Astrocyte of the cerebellum (primary cell): ENCODE measurements at regions not wholly inside any gene's neighbourhood (a gene's known extent, or its start where the extent isn't known, plus 50 kb on each side); places are given as distances from the start of the nearest gene placed in this dataset.
"Not testable (repeated sequence)": the region's sequence is repeated elsewhere in the genome, so short reads cannot be mapped to it uniquely, and the experiment has no call there.

Source experiments
- DNase-seq: peaks from one replicate; pipeline ENCODE4 v3.0.0-alpha.2; 2011; ENCODE audit warnings: low read depth
- H3K4me3 ChIP-seq: 2 replicates; pipeline ENCODE4 v1.5.1; 2011; ENCODE audit warnings: mild to moderate bottlenecking, low read depth, low read length, moderate library complexity
- in situ Hi-C: cut with HindIII; loops from 2 replicates; pipeline ENCODE4 v1.10.0; 2017; ENCODE audit warnings: low sequenced_read_pairs
- TF ChIP-seq, protein P1 (sequence below): IDR thresholded peaks from 2 replicates; pipeline ENCODE4 v1.5.1; 2012; ENCODE audit warnings: low read length, low read depth, moderate library complexity, mild to moderate bottlenecking; ENCODE audit errors: missing control alignments

DNA sequence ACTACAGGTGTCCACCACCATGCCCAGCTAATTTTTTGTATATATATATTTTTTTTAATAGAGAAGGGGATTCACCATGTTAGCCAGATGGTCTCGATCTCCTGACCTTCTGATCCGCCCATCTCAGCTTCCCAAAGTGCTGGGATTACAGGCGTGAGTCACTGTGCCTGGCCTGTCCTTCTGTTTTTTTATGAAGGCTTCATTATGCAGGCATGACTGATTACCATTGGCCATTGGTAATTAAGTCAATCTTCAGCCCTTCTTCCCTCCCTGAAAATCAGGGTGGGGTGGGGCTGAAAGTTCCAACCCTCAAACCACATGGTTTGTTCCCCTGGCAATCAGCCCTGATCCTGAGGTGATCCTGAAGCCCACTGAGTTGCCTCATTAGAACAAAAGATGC lies 336.9 kb downstream of the PTTG2 start:
- no peak for DNase-seq
- in situ Hi-C loops = no loop called here
- no peak overlapping the region for H3K4me3 ChIP-seq
- TF ChIP-seq, protein P1, sequence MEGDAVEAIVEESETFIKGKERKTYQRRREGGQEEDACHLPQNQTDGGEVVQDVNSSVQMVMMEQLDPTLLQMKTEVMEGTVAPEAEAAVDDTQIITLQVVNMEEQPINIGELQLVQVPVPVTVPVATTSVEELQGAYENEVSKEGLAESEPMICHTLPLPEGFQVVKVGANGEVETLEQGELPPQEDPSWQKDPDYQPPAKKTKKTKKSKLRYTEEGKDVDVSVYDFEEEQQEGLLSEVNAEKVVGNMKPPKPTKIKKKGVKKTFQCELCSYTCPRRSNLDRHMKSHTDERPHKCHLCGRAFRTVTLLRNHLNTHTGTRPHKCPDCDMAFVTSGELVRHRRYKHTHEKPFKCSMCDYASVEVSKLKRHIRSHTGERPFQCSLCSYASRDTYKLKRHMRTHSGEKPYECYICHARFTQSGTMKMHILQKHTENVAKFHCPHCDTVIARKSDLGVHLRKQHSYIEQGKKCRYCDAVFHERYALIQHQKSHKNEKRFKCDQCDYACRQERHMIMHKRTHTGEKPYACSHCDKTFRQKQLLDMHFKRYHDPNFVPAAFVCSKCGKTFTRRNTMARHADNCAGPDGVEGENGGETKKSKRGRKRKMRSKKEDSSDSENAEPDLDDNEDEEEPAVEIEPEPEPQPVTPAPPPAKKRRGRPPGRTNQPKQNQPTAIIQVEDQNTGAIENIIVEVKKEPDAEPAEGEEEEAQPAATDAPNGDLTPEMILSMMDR = no peak

DNA sequence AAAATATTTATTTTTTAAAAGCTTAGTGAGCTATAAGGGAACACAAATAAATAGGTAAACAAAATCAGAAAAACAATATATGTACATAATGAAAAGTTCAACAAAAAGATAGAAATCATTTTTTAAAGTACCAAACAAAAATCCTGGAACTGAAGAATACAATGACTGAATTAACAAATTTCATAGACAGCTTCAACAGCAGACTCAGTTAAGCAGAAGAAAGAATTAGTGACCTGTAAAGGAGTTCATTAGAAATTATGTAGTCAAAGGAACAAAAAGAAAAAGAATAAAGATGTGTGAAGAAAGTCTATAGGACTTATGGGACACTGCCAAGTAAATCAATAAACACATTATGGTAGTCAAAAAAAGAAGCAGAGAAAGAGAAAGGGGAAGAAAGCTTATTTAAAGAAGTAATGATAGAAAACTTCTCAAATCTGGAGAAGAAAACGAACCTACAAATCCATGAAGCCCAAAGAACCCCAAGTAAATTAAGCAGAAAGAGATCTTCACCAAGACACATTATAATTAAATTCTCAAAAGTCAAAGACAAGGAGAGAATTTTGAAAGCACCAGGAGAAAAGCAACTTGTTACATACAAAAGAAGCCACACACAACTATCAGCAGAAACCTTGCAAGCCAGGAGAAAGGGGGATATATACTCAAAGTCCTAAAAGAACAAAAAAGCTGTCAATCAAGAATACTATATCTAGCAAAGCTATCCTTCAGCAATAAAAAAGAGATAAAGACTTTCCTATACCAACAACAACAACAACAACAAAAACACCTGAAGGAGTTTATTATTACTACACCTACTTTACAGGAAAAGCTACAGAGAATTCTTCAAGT lies 338.9 kb downstream of the PTTG2 start:
- in situ Hi-C loops = no loop called here
- no peak for DNase-seq
- TF ChIP-seq, protein P1 = no peak
- H3K4me3 ChIP-seq = no peak overlapping the region

DNA sequence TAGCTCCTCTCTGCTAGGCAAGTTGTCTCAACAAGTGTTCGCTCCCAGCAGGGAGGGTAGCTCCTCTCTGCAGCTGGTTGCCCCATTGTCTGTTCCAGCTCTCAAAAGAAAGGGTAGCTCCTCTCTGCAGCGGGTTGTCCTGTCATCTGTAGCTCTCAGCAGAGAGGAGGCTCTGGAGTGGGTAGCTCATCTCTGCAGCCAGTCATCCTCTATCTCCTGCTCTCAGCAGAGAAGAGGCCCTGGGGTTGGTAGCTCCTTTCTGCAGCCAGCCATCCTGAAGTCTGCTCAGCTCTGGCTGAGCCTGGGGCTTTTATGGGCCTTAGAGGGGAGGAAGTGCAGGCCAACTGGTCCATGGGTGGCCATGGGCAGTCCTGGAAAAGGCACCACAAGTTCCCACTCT lies 342.7 kb downstream of the PTTG2 start:
- H3K4me3 ChIP-seq = no peak overlapping the region
- no peak for DNase-seq
- TF ChIP-seq, protein P1 = no peak
- in situ Hi-C loops = loop anchor here (25.0 kb wide), 2 partner anchors 216 to 359 kb away; partner anchors contain the start of gene KLF3

DNA sequence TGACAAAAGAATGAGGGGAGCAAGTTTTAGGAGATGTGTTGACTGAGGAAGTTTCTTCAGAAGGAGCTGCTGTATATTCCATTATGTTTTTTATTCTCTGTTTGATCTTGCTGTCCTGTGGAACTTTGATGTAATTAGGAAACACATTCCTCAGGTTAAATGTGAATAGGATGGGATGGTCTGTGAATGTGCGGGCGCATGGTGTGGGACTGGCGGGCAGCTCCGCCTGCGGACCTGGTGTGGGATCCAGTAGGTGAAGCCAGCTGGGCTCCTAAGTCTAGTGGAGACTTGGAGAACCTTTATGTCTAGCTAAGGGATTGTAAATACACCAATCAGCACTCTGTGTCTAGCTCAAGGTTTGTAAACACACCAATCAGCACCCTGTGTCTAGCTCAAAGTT lies 344.3 kb downstream of the PTTG2 start:
- in situ Hi-C loops = loop anchor here (25.0 kb wide), 2 partner anchors 217 to 358 kb away; partner anchors contain the start of gene KLF3
- not testable (repeated sequence) for DNase-seq, H3K4me3 ChIP-seq

DNA sequence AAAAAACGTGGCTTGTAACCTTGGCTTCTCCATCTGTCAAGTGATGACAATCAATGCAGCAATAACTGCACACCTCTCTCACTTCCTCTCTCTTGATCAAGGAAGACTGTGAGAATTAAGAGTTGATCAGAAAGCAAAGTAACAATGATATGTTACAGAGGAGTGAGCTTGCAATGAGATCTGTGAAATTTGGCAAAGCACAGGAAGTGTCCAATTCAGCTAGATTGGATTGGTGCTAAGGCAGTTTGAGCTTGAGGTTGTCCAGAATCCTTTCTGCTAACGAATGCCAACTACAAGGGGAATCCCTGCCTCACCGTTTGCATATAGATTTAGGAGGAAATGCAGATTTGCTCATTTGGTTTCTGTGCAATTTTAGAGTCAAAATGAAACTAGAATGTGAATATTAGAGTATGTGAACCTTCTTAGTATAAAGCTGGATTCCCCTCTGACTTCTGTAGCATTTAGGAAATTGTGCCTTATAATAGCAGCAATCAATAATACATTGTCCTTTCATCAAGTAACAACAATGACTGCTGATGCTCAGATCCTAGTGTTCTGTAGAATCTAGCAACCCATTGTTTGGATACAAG lies 346.4 kb downstream of the PTTG2 start:
- DNase-seq = no peak
- in situ Hi-C loops = loop anchor here (25.0 kb wide), 2 partner anchors 219 to 356 kb away; partner anchors contain the start of gene KLF3

DNA sequence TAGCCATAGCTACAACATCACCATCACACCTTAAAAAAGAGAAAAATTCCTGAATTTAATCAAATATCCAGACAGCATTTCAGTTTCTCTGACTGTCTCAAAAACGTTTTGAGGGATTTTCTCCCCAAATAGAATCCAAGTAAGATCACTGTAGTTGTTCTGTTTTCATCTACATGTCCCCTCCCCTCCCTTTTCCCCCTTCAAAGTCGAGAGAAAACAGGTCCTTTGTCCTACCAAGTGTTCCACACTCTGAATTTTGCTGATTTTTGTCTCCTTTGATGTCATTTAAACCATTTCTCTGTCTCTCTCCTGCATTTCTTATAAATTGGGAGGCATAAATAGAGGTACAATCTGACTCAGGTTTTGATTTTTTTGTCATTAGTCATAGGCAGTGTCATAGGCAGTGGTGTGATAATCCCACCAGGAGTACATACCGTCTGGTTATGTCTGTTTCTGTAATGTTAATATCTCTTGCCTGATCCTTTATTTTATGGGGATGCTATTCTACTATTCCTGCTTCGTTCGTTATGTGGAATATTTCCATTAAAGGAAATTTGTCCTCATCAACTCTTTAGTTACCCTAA lies 348.6 kb downstream of the PTTG2 start:
- in situ Hi-C loops = loop anchor here (25.0 kb wide), 2 partner anchors 222 to 353 kb away; partner anchors contain the start of gene KLF3
- DNase-seq = no peak
- H3K4me3 ChIP-seq = no peak overlapping the region
- TF ChIP-seq, protein P1 = no peak

More for the DNA sequence above, 346.4 kb downstream of the PTTG2 start:
- no peak overlapping the region for H3K4me3 ChIP-seq
- TF ChIP-seq, protein P1 = no peak
